Liver (tissue), 8 donors: ENCODE measurements at regions not wholly inside any gene's neighbourhood (a gene's known extent, or its start where the extent isn't known, plus 50 kb on each side); places are given as distances from the start of the nearest gene placed in this dataset.
"Not testable (repeated sequence)": the region's sequence is repeated elsewhere in the genome, so short reads cannot be mapped to it uniquely, and the experiment has no call there.

Source experiments
- DNase-seq: peaks from one replicate; pipeline ENCODE4 v3.0.0-alpha.2; 2017; ENCODE audit warnings: low spot score
- H3K27ac ChIP-seq, 2 donors: one replicate each; pipeline ENCODE4 v1.7.0; 2013; ENCODE audit warnings: inconsistent platforms in 2 of 2, low read length in 2 of 2, control low read depth in 1 of 2, low read depth in 1 of 2, mild to moderate bottlenecking in 1 of 2
- H3K27me3 ChIP-seq, 4 donors: one replicate each; pipeline versions ENCODE4 v1.6.1 to v1.7.0; 2013; ENCODE audit warnings: low read length in 3 of 4, inconsistent platforms in 1 of 4, mild to moderate bottlenecking in 1 of 4, moderate library complexity in 1 of 4; ENCODE audit not compliant: control insufficient read depth in 4 of 4, insufficient read depth in 4 of 4
- H3K36me3 ChIP-seq, 4 donors: one replicate each; pipeline versions ENCODE4 v1.6.1 to v1.7.0; 2013; ENCODE audit warnings: low read length in 3 of 4, mild to moderate bottlenecking in 3 of 4, low read depth in 1 of 4, moderate library complexity in 1 of 4; ENCODE audit not compliant: control insufficient read depth in 4 of 4, insufficient read depth in 3 of 4
- H3K4me1 ChIP-seq, 4 donors: one replicate each; pipeline versions ENCODE4 v1.6.1 to v1.7.0; 2013; ENCODE audit warnings: low read length in 3 of 4, mild to moderate bottlenecking in 3 of 4, moderate library complexity in 1 of 4; ENCODE audit not compliant: control insufficient read depth in 4 of 4, insufficient read depth in 4 of 4
- H3K4me3 ChIP-seq, 3 donors: one replicate each; pipeline versions ENCODE4 v1.6.1 to v1.7.0; 2013; ENCODE audit warnings: low read length in 3 of 3, control low read depth in 1 of 3, low read depth in 1 of 3, mild to moderate bottlenecking in 1 of 3
- H3K9ac ChIP-seq, 2 donors: one replicate each; pipeline ENCODE4 v1.7.0; 2013; ENCODE audit warnings: low read length in 2 of 2, mild to moderate bottlenecking in 2 of 2, moderate library complexity in 2 of 2, control low read depth in 1 of 2, low read depth in 1 of 2
- H3K9me3 ChIP-seq, 4 donors: one replicate each; pipeline versions ENCODE4 v1.6.1 to v1.7.0; 2013; ENCODE audit warnings: low read length in 3 of 4; ENCODE audit not compliant: control insufficient read depth in 4 of 4
- EGR1 ChIP-seq, 2 donors: IDR thresholded peaks; 2 replicates each; pipeline ENCODE4 v1.6.1; 2016 to 2018; ENCODE audit warnings: antibody characterized with exemption in 2 of 2, low read depth in 2 of 2
- FOXA1 ChIP-seq: IDR thresholded peaks from 2 replicates; pipeline ENCODE4 v1.6.1; 2016; ENCODE audit warnings: antibody characterized with exemption
- FOXA2 ChIP-seq: IDR thresholded peaks from 2 replicates; pipeline ENCODE4 v1.6.1; 2016; ENCODE audit warnings: antibody characterized with exemption
- HNF4A ChIP-seq, 2 donors: conservative IDR thresholded peaks; 2 replicates each; pipeline ENCODE4 v1.6.1; 2016; ENCODE audit warnings: antibody characterized with exemption in 2 of 2, mild to moderate bottlenecking in 2 of 2
- HNF4G ChIP-seq: IDR thresholded peaks from 2 replicates; pipeline ENCODE4 v1.6.1; 2016; ENCODE audit warnings: antibody characterized with exemption
- NR2F2 ChIP-seq: IDR thresholded peaks from 2 replicates; pipeline ENCODE4 v1.6.1; 2016; ENCODE audit warnings: antibody characterized with exemption
- RAD21 ChIP-seq, 2 donors: IDR thresholded peaks; 2 replicates each; pipeline ENCODE4 v1.6.1; 2016; ENCODE audit warnings: antibody characterized with exemption in 2 of 2, mild to moderate bottlenecking in 2 of 2
- RXRA ChIP-seq, 2 donors: IDR thresholded peaks; 2 replicates each; pipeline ENCODE4 v1.6.1; 2017 to 2018; ENCODE audit warnings: antibody characterized with exemption in 2 of 2, mild to moderate bottlenecking in 1 of 2
- SP1 ChIP-seq: IDR thresholded peaks from 2 replicates; pipeline ENCODE4 v1.6.1; 2018; ENCODE audit warnings: antibody characterized with exemption, mild to moderate bottlenecking
- TAF1 ChIP-seq: conservative IDR thresholded peaks from 2 replicates; pipeline ENCODE4 v1.6.1; 2016; ENCODE audit warnings: antibody characterized with exemption, mild to moderate bottlenecking
- YY1 ChIP-seq: IDR thresholded peaks from 2 replicates; pipeline ENCODE4 v1.6.1; 2016; ENCODE audit warnings: antibody characterized with exemption, mild to moderate bottlenecking
- WGBS: extraction: QIAGEN DNeasy Blood & Tissue Kit; methylation state at CpG from one replicate; pipeline ENCODE4 v1.1.7; 2013; 5-methylcytosine and 5-hydroxymethylcytosine counted together
- TF ChIP-seq, protein P1 (sequence below): fragments of 150-350 bp; IDR thresholded peaks from 2 replicates; pipeline ENCODE4 v1.5.1; 2017; ENCODE audit warnings: improper control_type of control experiment, low read depth, low read length; ENCODE audit not compliant: missing input control
- TF ChIP-seq, protein P2 (sequence below): IDR thresholded peaks from 2 replicates; pipeline ENCODE4 v1.6.1; 2016; ENCODE audit warnings: antibody characterized with exemption, mild to moderate bottlenecking
- TF ChIP-seq, protein P3 (sequence below): IDR thresholded peaks from 2 replicates; pipeline ENCODE4 v1.6.1; 2016; ENCODE audit warnings: antibody characterized with exemption
- TF ChIP-seq, protein P4 (sequence below): IDR thresholded peaks from 2 replicates; pipeline ENCODE4 v1.6.1; 2016; ENCODE audit warnings: antibody characterized with exemption
- donor health status: healthy.
- donor health status: healthy.
- donor health status: healthy.
- donor health status: healthy.
- donor health status: healthy.

DNA sequence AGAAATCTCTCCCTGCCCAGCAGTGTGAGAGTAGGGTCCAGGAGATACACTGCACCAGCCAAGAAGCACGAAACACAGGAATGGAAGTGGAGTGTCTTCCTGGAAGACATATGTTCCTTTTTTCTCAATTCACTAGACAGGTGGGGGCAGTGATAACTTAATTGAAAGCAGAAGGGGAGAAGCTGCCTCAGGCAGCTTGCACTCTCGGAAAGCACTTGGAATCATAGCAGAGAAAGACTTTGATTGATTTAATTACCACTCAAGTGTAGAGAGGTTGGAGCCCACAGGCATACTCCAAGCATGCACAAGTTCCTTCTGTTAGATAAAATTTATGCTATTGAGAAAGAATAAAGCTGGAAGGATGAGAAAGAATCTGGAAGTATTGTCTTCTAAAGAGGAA lies 249.4 kb downstream of the SLITRK6 start:
- Histone ChIP-seq H3K27me3 (no peaks in the 10 kb centered on the region), H3K4me3 (no peak overlapping the region), H3K4me1 (no peaks in the 10 kb centered on the region), H3K36me3 (no peaks in the 10 kb centered on the region), H3K9ac (no peak overlapping the region), H3K27ac (no peak overlapping the region), H3K9me3 (peaks cover 0 to 9% (median 2%) of the 10 kb centered on the region in 4 donors)
- DNase-seq, result no peak
- TF ChIP-seq FOXA1 (no peak), EGR1 (IDR thresholded peaks at IDR 0.05; ENCODE audit: low read depth in 2 of 2) (no peak), RAD21 (IDR thresholded peaks at IDR 0.05) (no peak)
- 70% methylated on average over 2 of the region's 2 CpGs for WGBS

DNA sequence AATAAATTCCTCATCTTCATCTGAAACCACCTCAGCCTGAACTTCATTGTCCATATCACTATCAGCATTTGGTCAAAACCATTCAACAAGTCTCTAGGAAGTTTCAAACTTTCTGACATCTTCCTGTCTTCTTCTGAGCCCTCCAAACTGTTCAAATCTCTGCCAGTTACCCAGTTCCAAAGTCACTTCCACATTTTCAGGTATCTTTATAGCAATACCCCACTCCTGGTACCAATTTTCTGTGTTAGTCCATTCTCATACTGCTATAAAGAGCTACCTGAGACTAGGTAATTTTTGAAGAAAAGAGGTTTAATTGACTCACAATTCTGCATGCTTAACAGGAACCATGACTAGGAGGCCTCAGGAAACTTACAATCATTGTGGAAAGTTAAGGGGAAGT lies 250.4 kb downstream of the SLITRK6 start:
- not testable (repeated sequence) for H3K9me3 ChIP-seq, H3K9ac ChIP-seq, DNase-seq, H3K36me3 ChIP-seq, H3K4me1 ChIP-seq, H3K4me3 ChIP-seq, H3K27ac ChIP-seq, H3K27me3 ChIP-seq

DNA sequence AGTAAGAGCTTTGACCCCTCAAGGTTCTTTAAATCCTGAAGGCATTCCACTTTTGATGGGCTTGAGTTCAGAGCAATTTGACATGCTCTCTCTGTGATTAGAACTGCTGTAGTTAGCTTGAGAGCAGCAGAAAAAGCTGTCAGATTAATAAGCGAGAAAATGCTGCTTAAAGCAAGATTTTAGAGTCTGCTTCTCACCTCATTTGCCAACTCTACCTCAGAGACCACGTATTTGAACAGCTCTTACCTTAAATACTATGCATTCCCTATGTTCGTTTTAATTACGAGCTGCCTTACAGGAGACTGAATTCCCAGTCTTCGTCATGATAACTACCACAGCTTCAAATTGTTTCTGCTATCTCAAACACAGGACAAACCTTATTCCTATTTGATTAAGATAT lies 253.4 kb downstream of the SLITRK6 start:
- H3K9ac ChIP-seq, result no peak overlapping the region
- H3K9me3 ChIP-seq, result peaks cover 0 to 9% (median 2%) of the 10 kb centered on the region in 4 donors
- no peaks in the 10 kb centered on the region for H3K4me1 ChIP-seq
- no peak overlapping the region for H3K27ac ChIP-seq
- H3K36me3 ChIP-seq, result no peaks in the 10 kb centered on the region
- no peak for DNase-seq
- 73% methylated on average over 5 of the region's 5 CpGs for WGBS
- no peak overlapping the region for H3K4me3 ChIP-seq
- no peaks in the 10 kb centered on the region for H3K27me3 ChIP-seq
- TF ChIP-seq NR2F2 (no peak), SP1 (no peak), EGR1 (IDR thresholded peaks at IDR 0.05; ENCODE audit: low read depth in 2 of 2) (no peak), TAF1 (no peak), HNF4A (conservative IDR thresholded peaks at IDR 0.05) (no peak), RXRA (IDR thresholded peaks at IDR 0.05) (no peak), HNF4G (no peak), YY1 (no peak), FOXA2 (no peak), FOXA1 (no peak)
- TF ChIP-seq, protein P1, sequence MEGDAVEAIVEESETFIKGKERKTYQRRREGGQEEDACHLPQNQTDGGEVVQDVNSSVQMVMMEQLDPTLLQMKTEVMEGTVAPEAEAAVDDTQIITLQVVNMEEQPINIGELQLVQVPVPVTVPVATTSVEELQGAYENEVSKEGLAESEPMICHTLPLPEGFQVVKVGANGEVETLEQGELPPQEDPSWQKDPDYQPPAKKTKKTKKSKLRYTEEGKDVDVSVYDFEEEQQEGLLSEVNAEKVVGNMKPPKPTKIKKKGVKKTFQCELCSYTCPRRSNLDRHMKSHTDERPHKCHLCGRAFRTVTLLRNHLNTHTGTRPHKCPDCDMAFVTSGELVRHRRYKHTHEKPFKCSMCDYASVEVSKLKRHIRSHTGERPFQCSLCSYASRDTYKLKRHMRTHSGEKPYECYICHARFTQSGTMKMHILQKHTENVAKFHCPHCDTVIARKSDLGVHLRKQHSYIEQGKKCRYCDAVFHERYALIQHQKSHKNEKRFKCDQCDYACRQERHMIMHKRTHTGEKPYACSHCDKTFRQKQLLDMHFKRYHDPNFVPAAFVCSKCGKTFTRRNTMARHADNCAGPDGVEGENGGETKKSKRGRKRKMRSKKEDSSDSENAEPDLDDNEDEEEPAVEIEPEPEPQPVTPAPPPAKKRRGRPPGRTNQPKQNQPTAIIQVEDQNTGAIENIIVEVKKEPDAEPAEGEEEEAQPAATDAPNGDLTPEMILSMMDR, result no peak
- TF ChIP-seq, protein P2, sequence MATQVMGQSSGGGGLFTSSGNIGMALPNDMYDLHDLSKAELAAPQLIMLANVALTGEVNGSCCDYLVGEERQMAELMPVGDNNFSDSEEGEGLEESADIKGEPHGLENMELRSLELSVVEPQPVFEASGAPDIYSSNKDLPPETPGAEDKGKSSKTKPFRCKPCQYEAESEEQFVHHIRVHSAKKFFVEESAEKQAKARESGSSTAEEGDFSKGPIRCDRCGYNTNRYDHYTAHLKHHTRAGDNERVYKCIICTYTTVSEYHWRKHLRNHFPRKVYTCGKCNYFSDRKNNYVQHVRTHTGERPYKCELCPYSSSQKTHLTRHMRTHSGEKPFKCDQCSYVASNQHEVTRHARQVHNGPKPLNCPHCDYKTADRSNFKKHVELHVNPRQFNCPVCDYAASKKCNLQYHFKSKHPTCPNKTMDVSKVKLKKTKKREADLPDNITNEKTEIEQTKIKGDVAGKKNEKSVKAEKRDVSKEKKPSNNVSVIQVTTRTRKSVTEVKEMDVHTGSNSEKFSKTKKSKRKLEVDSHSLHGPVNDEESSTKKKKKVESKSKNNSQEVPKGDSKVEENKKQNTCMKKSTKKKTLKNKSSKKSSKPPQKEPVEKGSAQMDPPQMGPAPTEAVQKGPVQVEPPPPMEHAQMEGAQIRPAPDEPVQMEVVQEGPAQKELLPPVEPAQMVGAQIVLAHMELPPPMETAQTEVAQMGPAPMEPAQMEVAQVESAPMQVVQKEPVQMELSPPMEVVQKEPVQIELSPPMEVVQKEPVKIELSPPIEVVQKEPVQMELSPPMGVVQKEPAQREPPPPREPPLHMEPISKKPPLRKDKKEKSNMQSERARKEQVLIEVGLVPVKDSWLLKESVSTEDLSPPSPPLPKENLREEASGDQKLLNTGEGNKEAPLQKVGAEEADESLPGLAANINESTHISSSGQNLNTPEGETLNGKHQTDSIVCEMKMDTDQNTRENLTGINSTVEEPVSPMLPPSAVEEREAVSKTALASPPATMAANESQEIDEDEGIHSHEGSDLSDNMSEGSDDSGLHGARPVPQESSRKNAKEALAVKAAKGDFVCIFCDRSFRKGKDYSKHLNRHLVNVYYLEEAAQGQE, result no peak
- TF ChIP-seq, protein P3, sequence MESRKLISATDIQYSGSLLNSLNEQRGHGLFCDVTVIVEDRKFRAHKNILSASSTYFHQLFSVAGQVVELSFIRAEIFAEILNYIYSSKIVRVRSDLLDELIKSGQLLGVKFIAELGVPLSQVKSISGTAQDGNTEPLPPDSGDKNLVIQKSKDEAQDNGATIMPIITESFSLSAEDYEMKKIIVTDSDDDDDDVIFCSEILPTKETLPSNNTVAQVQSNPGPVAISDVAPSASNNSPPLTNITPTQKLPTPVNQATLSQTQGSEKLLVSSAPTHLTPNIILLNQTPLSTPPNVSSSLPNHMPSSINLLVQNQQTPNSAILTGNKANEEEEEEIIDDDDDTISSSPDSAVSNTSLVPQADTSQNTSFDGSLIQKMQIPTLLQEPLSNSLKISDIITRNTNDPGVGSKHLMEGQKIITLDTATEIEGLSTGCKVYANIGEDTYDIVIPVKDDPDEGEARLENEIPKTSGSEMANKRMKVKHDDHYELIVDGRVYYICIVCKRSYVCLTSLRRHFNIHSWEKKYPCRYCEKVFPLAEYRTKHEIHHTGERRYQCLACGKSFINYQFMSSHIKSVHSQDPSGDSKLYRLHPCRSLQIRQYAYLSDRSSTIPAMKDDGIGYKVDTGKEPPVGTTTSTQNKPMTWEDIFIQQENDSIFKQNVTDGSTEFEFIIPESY, result no peak
- TF ChIP-seq, protein P4, sequence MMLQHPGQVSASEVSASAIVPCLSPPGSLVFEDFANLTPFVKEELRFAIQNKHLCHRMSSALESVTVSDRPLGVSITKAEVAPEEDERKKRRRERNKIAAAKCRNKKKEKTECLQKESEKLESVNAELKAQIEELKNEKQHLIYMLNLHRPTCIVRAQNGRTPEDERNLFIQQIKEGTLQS, result no peak
